CD8-positive, alpha-beta memory T cell (primary cell): ENCODE measurements at regions not wholly inside any gene's neighbourhood (a gene's known extent, or its start where the extent isn't known, plus 50 kb on each side); places are given as distances from the start of the nearest gene placed in this dataset.
"Not testable (repeated sequence)": the region's sequence is repeated elsewhere in the genome, so short reads cannot be mapped to it uniquely, and the experiment has no call there.

Experiments
- CTCF ChIA-PET: fragments of 350-600 bp; sonication (Branson Sonifier 250); formaldehyde crosslinking; loops from one replicate; lab custom pipeline; 2021; ENCODE audit warnings: antibody characterized with exemption; lab: Charles Lee
- POLR2A ChIA-PET: fragments of 350-600 bp; sonication (Branson Sonifier 250); formaldehyde crosslinking; loops from one replicate; lab custom pipeline; 2021; ENCODE audit warnings: antibody characterized with exemption; lab: Charles Lee
- DNase-seq, 5 donors: peaks; one replicate each; pipeline versions ENCODE4 v3.0.0 to v3.0.0-alpha.2; 2020 to 2022; ENCODE audit warnings: mixed read lengths in 1 of 5
- H3K27ac ChIP-seq: one replicate; pipeline ENCODE4 v1.7.0; 2013; ENCODE audit warnings: low read depth, mild to moderate bottlenecking, low read length, moderate library complexity
- H3K27me3 ChIP-seq: 2 replicates; pipeline ENCODE4 v1.7.0; 2013; ENCODE audit warnings: low read length, mild to moderate bottlenecking; ENCODE audit not compliant: insufficient read depth, poor library complexity, severe bottlenecking
- H3K36me3 ChIP-seq: 2 replicates; pipeline ENCODE4 v1.7.0; 2013; ENCODE audit warnings: mild to moderate bottlenecking, low read length, moderate library complexity; ENCODE audit not compliant: insufficient read depth
- H3K4me1 ChIP-seq: 2 replicates; pipeline ENCODE4 v1.7.0; 2013; ENCODE audit warnings: mild to moderate bottlenecking, low read length, moderate library complexity; ENCODE audit not compliant: insufficient read depth
- H3K4me3 ChIP-seq: 2 replicates; pipeline ENCODE4 v1.7.0; 2013; ENCODE audit warnings: mild to moderate bottlenecking, low read length
- H3K9me3 ChIP-seq: 2 replicates; pipeline ENCODE4 v1.7.0; 2013; ENCODE audit warnings: mild to moderate bottlenecking, low read length
- H3K27ac Mint-ChIP-seq, 8 donors: one replicate each; pipeline ENCODE4 v1.8.0; 2020 to 2021; ENCODE audit warnings: mixed read lengths in 8 of 8, mild to moderate bottlenecking in 6 of 8, inconsistent platforms in 3 of 8, moderate library complexity in 3 of 8
- H3K27me3 Mint-ChIP-seq, 2 donors: one replicate each; pipeline ENCODE4 v1.8.0; 2020 to 2021; ENCODE audit warnings: mixed read lengths in 2 of 2, mild to moderate bottlenecking in 1 of 2, moderate library complexity in 1 of 2
- H3K36me3 Mint-ChIP-seq, 3 donors: one replicate each; pipeline ENCODE4 v1.8.0; 2020 to 2021; ENCODE audit warnings: mixed read lengths in 3 of 3, inconsistent platforms in 1 of 3, mild to moderate bottlenecking in 1 of 3
- H3K4me1 Mint-ChIP-seq, 3 donors: one replicate each; pipeline ENCODE4 v1.8.0; 2020 to 2021; ENCODE audit warnings: mixed read lengths in 3 of 3, inconsistent platforms in 1 of 3, mild to moderate bottlenecking in 1 of 3
- H3K4me3 Mint-ChIP-seq, 7 donors: one replicate each; pipeline ENCODE4 v1.8.0; 2020 to 2021; ENCODE audit warnings: mixed read lengths in 7 of 7, mild to moderate bottlenecking in 6 of 7, moderate library complexity in 4 of 7, inconsistent platforms in 2 of 7
- H3K9me3 Mint-ChIP-seq, 5 donors: one replicate each; pipeline ENCODE4 v1.8.0; 2020 to 2022; ENCODE audit warnings: mixed read lengths in 5 of 5, mild to moderate bottlenecking in 3 of 5, moderate library complexity in 2 of 5, inconsistent platforms in 1 of 5

DNA sequence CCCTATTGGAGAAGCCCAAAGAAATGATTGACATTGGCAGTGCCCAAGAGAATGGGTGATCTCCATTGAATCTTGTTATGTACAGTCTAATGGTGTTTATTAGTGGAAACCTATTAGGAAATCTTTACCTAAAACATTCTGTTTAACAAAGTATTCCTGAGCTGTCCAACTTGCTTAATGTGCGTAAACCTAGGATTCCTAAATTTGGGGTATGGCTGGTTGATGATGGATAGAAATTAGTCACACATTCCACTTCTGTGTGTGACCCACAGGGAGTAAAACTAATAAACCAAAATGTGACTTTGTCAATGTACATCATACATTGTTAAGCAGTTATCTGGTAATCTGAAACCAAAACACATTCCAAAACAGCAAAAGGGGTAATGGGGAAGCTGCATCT lies 761.3 kb downstream of the FSCB start:
- H3K27me3 ChIP-seq = no peaks in the 10 kb centered on the region
- POLR2A ChIA-PET = no interaction called here
- no peak overlapping the region for H3K27ac Mint-ChIP-seq
- no peak overlapping the region for H3K27ac ChIP-seq
- H3K36me3 ChIP-seq = no peaks in the 10 kb centered on the region
- DNase-seq = no peak
- H3K4me1 Mint-ChIP-seq = no peaks in the 10 kb centered on the region
- no peaks in the 10 kb centered on the region for H3K27me3 Mint-ChIP-seq
- H3K9me3 Mint-ChIP-seq = peaks cover 0 to 17% (median 5%) of the 10 kb centered on the region in 5 donors
- no peaks in the 10 kb centered on the region for H3K36me3 Mint-ChIP-seq
- no peaks in the 10 kb centered on the region for H3K4me1 ChIP-seq
- CTCF ChIA-PET = no interaction called here
- H3K4me3 ChIP-seq = no peak overlapping the region
- H3K9me3 ChIP-seq = no peaks in the 10 kb centered on the region
- no peak overlapping the region for H3K4me3 Mint-ChIP-seq

GRCh38 chr14:43735932-43736331 lies 771.2 kb downstream of the FSCB start:
- ChIA-PET POLR2A (no interaction called here), CTCF (no interaction called here)
- Histone ChIP-seq H3K4me1 (no peaks in the 10 kb centered on the region), H3K27me3 (no peaks in the 10 kb centered on the region), H3K4me3 (no peak overlapping the region), H3K9me3 (no peaks in the 10 kb centered on the region), H3K27ac (no peak overlapping the region), H3K36me3 (no peaks in the 10 kb centered on the region)
- Mint-ChIP-seq H3K36me3 (no peaks in the 10 kb centered on the region), H3K27ac (no peak overlapping the region), H3K9me3 (peaks cover 3 to 27% (median 7%) of the 10 kb centered on the region in 5 donors), H3K4me1 (no peaks in the 10 kb centered on the region), H3K27me3 (no peaks in the 10 kb centered on the region), H3K4me3 (no peak overlapping the region)
- no peak for DNase-seq

- H3K4me3 ChIP-seq = no peak overlapping the region
- Mint-ChIP-seq H3K27ac (no peak overlapping the region), H3K4me1 (no peaks in the 10 kb centered on the region), H3K9me3 (peaks cover 2 to 8% (median 5%) of the 10 kb centered on the region in 5 donors), H3K36me3 (no peaks in the 10 kb centered on the region), H3K27me3 (no peaks in the 10 kb centered on the region), H3K4me3 (no peak overlapping the region)
- ChIA-PET CTCF (no interaction called here), POLR2A (no interaction called here)
- no peaks in the 10 kb centered on the region for H3K4me1 ChIP-seq
- H3K27me3 ChIP-seq = no peaks in the 10 kb centered on the region
- no peak for DNase-seq
- H3K36me3 ChIP-seq = no peaks in the 10 kb centered on the region
- H3K27ac ChIP-seq = no peak overlapping the region
- H3K9me3 ChIP-seq = no peaks in the 10 kb centered on the region
These were observed 777.9 kb downstream of the FSCB start for GRCh38 chr14:43729143-43729542.

- no peaks in the 10 kb centered on the region for H3K36me3 ChIP-seq
- POLR2A ChIA-PET = no interaction called here
- CTCF ChIA-PET = no interaction called here
These were observed 800.2 kb downstream of the FSCB start for GRCh38 chr14:43706900-43707299.

DNA sequence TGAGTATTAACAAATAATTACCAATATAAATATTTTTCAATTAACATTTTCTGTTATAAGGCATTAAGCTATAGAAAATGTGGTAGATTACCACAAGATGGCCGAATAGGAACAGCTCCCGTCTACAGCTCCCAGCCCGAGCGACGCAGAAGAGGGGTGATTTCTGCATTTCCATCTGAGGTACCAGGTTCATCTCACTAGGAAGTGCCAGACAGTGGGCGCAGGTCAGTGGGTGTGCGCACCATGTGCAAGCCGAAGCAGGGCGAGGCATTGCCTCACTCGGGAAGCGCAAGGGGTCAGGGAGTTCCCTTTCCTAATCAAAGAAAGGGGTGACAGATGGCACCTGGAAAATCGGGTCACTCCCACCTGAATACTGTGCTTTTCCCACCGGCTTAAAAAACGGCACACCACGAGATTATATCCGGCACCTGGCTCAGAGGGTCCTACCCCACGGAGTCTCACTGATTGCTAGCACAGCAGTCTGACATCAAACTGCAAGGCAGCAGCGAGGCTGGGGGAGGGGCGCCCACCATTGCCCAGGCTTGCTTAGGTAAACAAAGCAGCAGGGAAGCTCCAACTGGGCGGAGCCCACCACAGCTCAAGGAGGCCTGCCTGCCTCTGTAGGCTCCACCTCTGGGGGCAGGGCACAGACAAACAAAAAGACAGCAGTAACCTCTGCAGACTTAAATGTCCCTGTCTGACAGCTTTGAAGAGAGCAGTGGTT lies 808.4 kb downstream of the FSCB start:
- DNase-seq, H3K36me3 Mint-ChIP-seq, H3K4me1 ChIP-seq, H3K27me3 Mint-ChIP-seq, CTCF ChIA-PET, H3K4me1 Mint-ChIP-seq, H3K36me3 ChIP-seq, H3K4me3 Mint-ChIP-seq, H3K27me3 ChIP-seq, POLR2A ChIA-PET, H3K4me3 ChIP-seq, H3K9me3 ChIP-seq, H3K27ac ChIP-seq, H3K27ac Mint-ChIP-seq: not testable (repeated sequence)
- peaks cover 5 to 16% (median 7%) of the 10 kb centered on the region in 5 donors for H3K9me3 Mint-ChIP-seq

More at GRCh38 chr14:43706900-43707299, 800.2 kb downstream of the FSCB start:
- no peak overlapping the region for H3K4me3 ChIP-seq
- Mint-ChIP-seq H3K4me1 (no peaks in the 10 kb centered on the region), H3K36me3 (no peaks in the 10 kb centered on the region), H3K27me3 (no peaks in the 10 kb centered on the region), H3K9me3 (peaks cover 3 to 25% (median 7%) of the 10 kb centered on the region in 5 donors), H3K4me3 (no peak overlapping the region), H3K27ac (no peak overlapping the region)
- H3K4me1 ChIP-seq = no peaks in the 10 kb centered on the region
- H3K27ac ChIP-seq = no peak overlapping the region
- no peaks in the 10 kb centered on the region for H3K9me3 ChIP-seq
- DNase-seq = no peak
- H3K27me3 ChIP-seq = no peaks in the 10 kb centered on the region

GRCh38 chr14:43697003-43697402 lies 810.1 kb downstream of the FSCB start:
- peaks cover 2 to 17% (median 7%) of the 10 kb centered on the region in 5 donors for H3K9me3 Mint-ChIP-seq
- DNase-seq = no peak
- H3K4me3 Mint-ChIP-seq = no peak overlapping the region
- no peak overlapping the region for H3K27ac ChIP-seq
- no peaks in the 10 kb centered on the region for H3K27me3 Mint-ChIP-seq
- no peaks in the 10 kb centered on the region for H3K9me3 ChIP-seq
- ChIA-PET POLR2A (no interaction called here), CTCF (no interaction called here)
- H3K27ac Mint-ChIP-seq = no peak overlapping the region
- no peaks in the 10 kb centered on the region for H3K4me1 Mint-ChIP-seq
- no peak overlapping the region for H3K4me3 ChIP-seq
- no peaks in the 10 kb centered on the region for H3K36me3 ChIP-seq
- no peaks in the 10 kb centered on the region for H3K36me3 Mint-ChIP-seq
- H3K4me1 ChIP-seq = no peaks in the 10 kb centered on the region
- no peaks in the 10 kb centered on the region for H3K27me3 ChIP-seq

DNA sequence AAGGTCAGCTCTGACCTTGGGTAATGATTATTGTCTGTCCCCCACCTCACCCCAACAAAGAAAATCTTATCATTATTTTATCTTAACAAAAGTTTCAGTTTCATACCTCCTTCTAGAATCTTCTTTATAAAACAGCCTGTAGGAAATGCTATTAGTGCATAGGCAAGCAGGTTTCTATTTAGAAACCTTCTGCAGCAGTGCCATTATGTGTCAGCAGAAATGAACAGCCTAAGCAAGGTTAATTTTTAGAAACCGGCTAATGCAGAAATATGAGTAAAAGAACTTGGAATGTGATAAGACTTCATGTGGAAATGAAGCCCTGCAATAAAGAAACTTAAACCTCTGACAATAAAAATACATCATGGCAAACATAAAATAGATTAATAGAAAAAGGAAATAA lies 814.4 kb downstream of the FSCB start:
- no peak overlapping the region for H3K4me3 Mint-ChIP-seq
- Histone ChIP-seq H3K27me3 (no peaks in the 10 kb centered on the region), H3K4me3 (no peak overlapping the region), H3K9me3 (no peaks in the 10 kb centered on the region), H3K36me3 (no peaks in the 10 kb centered on the region), H3K27ac (no peak overlapping the region), H3K4me1 (no peaks in the 10 kb centered on the region)
- H3K36me3 Mint-ChIP-seq = no peaks in the 10 kb centered on the region
- POLR2A ChIA-PET = no interaction called here
- H3K9me3 Mint-ChIP-seq = peaks cover 0 to 18% (median 2%) of the 10 kb centered on the region in 5 donors
- H3K27me3 Mint-ChIP-seq = no peaks in the 10 kb centered on the region
- DNase-seq = no peak
- no peaks in the 10 kb centered on the region for H3K4me1 Mint-ChIP-seq
- CTCF ChIA-PET = no interaction called here
- H3K27ac Mint-ChIP-seq = no peak overlapping the region

- Mint-ChIP-seq H3K27ac (no peak overlapping the region), H3K4me3 (no peak overlapping the region), H3K4me1 (no peaks in the 10 kb centered on the region), H3K36me3 (no peaks in the 10 kb centered on the region), H3K27me3 (no peaks in the 10 kb centered on the region), H3K9me3 (peaks cover 3 to 15% (median 5%) of the 10 kb centered on the region in 5 donors)
- no peak overlapping the region for H3K4me3 ChIP-seq
- H3K27ac ChIP-seq = no peak overlapping the region
- POLR2A ChIA-PET = no interaction called here
- H3K9me3 ChIP-seq = no peaks in the 10 kb centered on the region
- CTCF ChIA-PET = no interaction called here
- H3K4me1 ChIP-seq = no peaks in the 10 kb centered on the region
- no peak for DNase-seq
- no peaks in the 10 kb centered on the region for H3K27me3 ChIP-seq
- no peaks in the 10 kb centered on the region for H3K36me3 ChIP-seq
These were observed 819.2 kb downstream of the FSCB start for GRCh38 chr14:43687921-43688320.
